Tibial nerve (tissue), 4 donors: ENCODE measurements at regions not wholly inside any gene's neighbourhood (a gene's known extent, or its start where the extent isn't known, plus 50 kb on each side); places are given as distances from the start of the nearest gene placed in this dataset.

Experiments
- DNase-seq, 2 donors: peaks; one replicate each; pipeline ENCODE4 v3.0.0-alpha.2; 2019; ENCODE audit warnings: low spot score in 2 of 2
- H3K27ac ChIP-seq, 4 donors: fragments of 200-600 bp; sonication (generic) in 3 of 4; one replicate each; pipeline ENCODE4 v1.5.1; 2017 to 2019; ENCODE audit warnings: mild to moderate bottlenecking in 1 of 4
- H3K27me3 ChIP-seq, 2 donors: fragments of 200-600 bp; sonication (generic) in 1 of 2; one replicate each; pipeline versions ENCODE4 v1.5.1 to v1.6.0; 2017 to 2019
- H3K36me3 ChIP-seq, 3 donors: fragments of 200-600 bp; sonication (generic); one replicate each; pipeline ENCODE4 v1.5.1; 2018 to 2019
- H3K4me1 ChIP-seq, 4 donors: fragments of 200-600 bp; sonication (generic) in 3 of 4; one replicate each; pipeline ENCODE4 v1.5.1; 2017 to 2019
- H3K4me3 ChIP-seq, 4 donors: fragments of 200-600 bp; sonication (generic) in 3 of 4; one replicate each; pipeline ENCODE4 v1.5.1; 2017 to 2019; ENCODE audit warnings: mild to moderate bottlenecking in 1 of 4, moderate library complexity in 1 of 4
- H3K9me3 ChIP-seq, 4 donors: fragments of 200-600 bp; sonication (generic) in 3 of 4; one replicate each; pipeline ENCODE4 v1.5.1; 2017 to 2019
- CTCF ChIP-seq, 5 experiments: fragments of 200-600 bp in 3 of 5; fragments of 450-650 bp in 2 of 5; sonication (generic) in 3 of 5; IDR thresholded peaks; one replicate each; pipeline ENCODE4 v1.5.1; 2016 to 2019; ENCODE audit warnings: antibody characterized with exemption in 5 of 5, mild to moderate bottlenecking in 3 of 5, moderate library complexity in 2 of 5
- EP300 ChIP-seq, 2 donors: sonication (generic); formaldehyde crosslinking; IDR thresholded peaks; one replicate each; pipeline ENCODE4 v1.6.1; 2017; ENCODE audit warnings: antibody characterized with exemption in 2 of 2, mild to moderate bottlenecking in 1 of 2
- POLR2A ChIP-seq, 2 donors: fragments of 450-650 bp; IDR thresholded peaks; one replicate each; pipeline ENCODE4 v1.6.1; 2017; ENCODE audit warnings: antibody characterized with exemption in 2 of 2, mild to moderate bottlenecking in 2 of 2, moderate library complexity in 2 of 2
- WGBS, 2 donors: methylation state at CpG; one replicate each; pipeline ENCODE4 v1.1.5; 2018; 5-methylcytosine and 5-hydroxymethylcytosine counted together

GRCh38 chr2:6342273-6342920 lies 523.3 kb downstream of the CMPK2 start:
- H3K9me3 ChIP-seq = no peaks in the 10 kb centered on the region
- TF ChIP-seq POLR2A (IDR thresholded peaks at IDR 0.05) = no peak
- TF ChIP-seq EP300 (IDR thresholded peaks at IDR 0.05) = no peak
- no peak for TF ChIP-seq CTCF (IDR thresholded peaks at IDR 0.05)
- WGBS, 2 donors = 82 to 88% methylated on average over 4 of the region's 4 CpGs
- H3K27me3 ChIP-seq = no peaks in the 10 kb centered on the region
- H3K36me3 ChIP-seq = no peaks in the 10 kb centered on the region
- H3K4me1 ChIP-seq = no peaks in the 10 kb centered on the region
- no peak for DNase-seq
- H3K27ac ChIP-seq = no peak overlapping the region
- H3K4me3 ChIP-seq = no peak overlapping the region

GRCh38 chr2:6343076-6343475 lies 522.6 kb downstream of the CMPK2 start:
- 89 to 90% methylated on average over 5 of the region's 5 CpGs for WGBS, 2 donors
- Histone ChIP-seq H3K27ac (no peak overlapping the region), H3K36me3 (no peaks in the 10 kb centered on the region), H3K4me3 (no peak overlapping the region), H3K9me3 (no peaks in the 10 kb centered on the region), H3K4me1 (no peaks in the 10 kb centered on the region), H3K27me3 (no peaks in the 10 kb centered on the region)
- TF ChIP-seq POLR2A (IDR thresholded peaks at IDR 0.05) (no peak), CTCF (IDR thresholded peaks at IDR 0.05) (no peak), EP300 (IDR thresholded peaks at IDR 0.05) (no peak)
- no peak for DNase-seq

- TF ChIP-seq POLR2A (IDR thresholded peaks at IDR 0.05) (no peak), EP300 (IDR thresholded peaks at IDR 0.05) (no peak), CTCF (IDR thresholded peaks at IDR 0.05) (no peak)
- Histone ChIP-seq H3K4me3 (no peak overlapping the region), H3K4me1 (no peaks in the 10 kb centered on the region), H3K9me3 (no peaks in the 10 kb centered on the region), H3K27ac (no peak overlapping the region), H3K27me3 (no peaks in the 10 kb centered on the region), H3K36me3 (no peaks in the 10 kb centered on the region)
- 68 to 71% methylated on average over 5 of the region's 5 CpGs for whole genome bisulfite sequencing, 2 donors
- no peak for DNase-seq
Observed at GRCh38 chr2:6352247-6352646, 513.5 kb downstream of the CMPK2 start.

- 41 to 43% methylated on average over 8 of the region's 8 CpGs for WGBS, 2 donors
- Histone ChIP-seq H3K9me3 (no peaks in the 10 kb centered on the region), H3K36me3 (no peaks in the 10 kb centered on the region), H3K27me3 (no peaks in the 10 kb centered on the region), H3K4me1 (no peaks in the 10 kb centered on the region), H3K27ac (no peak overlapping the region), H3K4me3 (no peak overlapping the region)
- TF ChIP-seq CTCF (IDR thresholded peaks at IDR 0.05) (peak in 3 of 5 experiments; percentile 17 to 32 (median 22)), POLR2A (IDR thresholded peaks at IDR 0.05) (no peak)
- DNase-seq = peak in 1 of 2 donors; percentile 8
Observed at GRCh38 chr2:6352906-6353515, 512.7 kb downstream of the CMPK2 start.

GRCh38 chr2:6353669-6354068 lies 512.0 kb downstream of the CMPK2 start:
- no peak for DNase-seq
- no peak overlapping the region for H3K27ac ChIP-seq
- H3K36me3 ChIP-seq = no peaks in the 10 kb centered on the region
- WGBS, 2 donors = 93 to 95% methylated on average over 4 of the region's 4 CpGs
- no peaks in the 10 kb centered on the region for H3K27me3 ChIP-seq
- H3K4me1 ChIP-seq = no peaks in the 10 kb centered on the region
- no peak overlapping the region for H3K4me3 ChIP-seq
- no peaks in the 10 kb centered on the region for H3K9me3 ChIP-seq
- no peak for TF ChIP-seq EP300 (IDR thresholded peaks at IDR 0.05)
- no peak for TF ChIP-seq POLR2A (IDR thresholded peaks at IDR 0.05)
- TF ChIP-seq CTCF (IDR thresholded peaks at IDR 0.05) = no peak
